ENCODE measurements at regions not wholly inside any gene's neighbourhood (a gene's known extent, or its start where the extent isn't known, plus 50 kb on each side); places are given as distances from the start of the nearest gene placed in this dataset.

GRCh38 chr10:128345353-128345752 is 219.1 kb upstream of the MKI67 start:
- H3K9me3 ChIP-seq (ENCODE audit: control insufficient read depth, low read length) = no peaks in the 10 kb centered on the region
- no peaks in the 10 kb centered on the region for H3K36me3 ChIP-seq (ENCODE audit: control insufficient read depth, insufficient read depth, low read length)

DNA sequence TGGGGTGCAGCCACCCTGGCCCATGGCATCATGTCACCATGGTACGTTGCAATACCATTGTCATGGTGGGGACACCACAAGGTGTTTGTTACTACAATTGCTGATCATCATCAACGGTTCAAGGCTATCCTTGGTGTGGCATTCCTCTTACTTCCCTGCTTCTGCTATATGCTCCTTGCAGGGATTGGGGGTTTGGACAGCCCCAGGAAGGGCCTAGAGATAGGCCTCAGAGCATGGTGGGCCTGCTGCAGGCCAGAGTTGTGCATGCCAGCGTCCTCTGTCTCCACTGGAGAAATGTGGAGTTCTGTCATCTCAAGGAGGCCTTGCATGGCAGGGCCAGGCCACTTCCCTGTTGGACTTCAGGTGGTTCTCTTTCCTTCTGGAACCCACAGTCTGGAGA is 234.6 kb upstream of the MKI67 start:
- H3K27ac ChIP-seq (ENCODE audit: insufficient read depth, low read length, poor library complexity, severe bottlenecking) = no peak overlapping the region
- H3K9me3 ChIP-seq (ENCODE audit: control insufficient read depth, low read length) = no peaks in the 10 kb centered on the region
- no peaks in the 10 kb centered on the region for H3K27me3 ChIP-seq (replicated peaks; ENCODE audit: control insufficient read depth, insufficient read depth, low read length, poor library complexity, severe bottlenecking)
- no peaks in the 10 kb centered on the region for H3K4me1 ChIP-seq (ENCODE audit: control insufficient read depth, insufficient read depth, low read length, poor library complexity, severe bottlenecking)
- H3K4me3 ChIP-seq (ENCODE audit: insufficient read depth, low read depth, low read length, poor library complexity, severe bottlenecking) = no peak overlapping the region
- no peaks in the 10 kb centered on the region for H3K36me3 ChIP-seq (ENCODE audit: control insufficient read depth, insufficient read depth, low read length)
- no peak for DNase-seq

More at GRCh38 chr10:128345353-128345752, 219.1 kb upstream of the MKI67 start:
- H3K27ac ChIP-seq (ENCODE audit: insufficient read depth, low read length, poor library complexity, severe bottlenecking) = no peak overlapping the region
- no peak overlapping the region for H3K4me3 ChIP-seq (ENCODE audit: insufficient read depth, low read depth, low read length, poor library complexity, severe bottlenecking)
- H3K27me3 ChIP-seq (replicated peaks; ENCODE audit: control insufficient read depth, insufficient read depth, low read length, poor library complexity, severe bottlenecking) = no peaks in the 10 kb centered on the region
- no peaks in the 10 kb centered on the region for H3K4me1 ChIP-seq (ENCODE audit: control insufficient read depth, insufficient read depth, low read length, poor library complexity, severe bottlenecking)
- DNase-seq = no peak

DNA sequence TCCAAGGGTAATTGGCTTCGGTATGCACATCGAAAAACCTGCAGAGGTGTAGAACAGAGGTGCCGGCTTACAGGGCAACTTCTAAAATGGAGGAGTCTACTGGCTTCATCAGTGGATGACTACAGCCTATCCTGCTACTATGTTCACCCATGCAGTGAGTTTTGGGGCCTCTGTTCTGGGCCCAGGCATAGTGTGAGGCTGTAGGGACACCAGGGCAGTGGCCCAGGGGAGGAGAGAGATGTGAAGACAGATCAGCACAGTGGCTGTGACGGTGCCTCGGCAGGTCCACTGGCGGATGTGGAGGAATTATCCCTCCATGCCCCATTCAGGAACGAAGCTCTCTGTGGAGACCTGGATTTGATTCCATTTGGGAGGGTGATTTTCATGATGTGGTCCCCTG is 235.3 kb upstream of the MKI67 start:
- Histone ChIP-seq H3K27me3 (replicated peaks; ENCODE audit: control insufficient read depth, insufficient read depth, low read length, poor library complexity, severe bottlenecking) (no peaks in the 10 kb centered on the region), H3K27ac (ENCODE audit: insufficient read depth, low read length, poor library complexity, severe bottlenecking) (no peak overlapping the region), H3K4me1 (ENCODE audit: control insufficient read depth, insufficient read depth, low read length, poor library complexity, severe bottlenecking) (no peaks in the 10 kb centered on the region), H3K4me3 (ENCODE audit: insufficient read depth, low read depth, low read length, poor library complexity, severe bottlenecking) (no peak overlapping the region), H3K36me3 (ENCODE audit: control insufficient read depth, insufficient read depth, low read length) (no peaks in the 10 kb centered on the region), H3K9me3 (ENCODE audit: control insufficient read depth, low read length) (no peaks in the 10 kb centered on the region)
- DNase-seq = no peak

GRCh38 chr10:128362514-128362913 is 236.3 kb upstream of the MKI67 start:
- H3K36me3 ChIP-seq (ENCODE audit: control insufficient read depth, insufficient read depth, low read length) = no peaks in the 10 kb centered on the region
- DNase-seq = no peak
- no peak overlapping the region for H3K4me3 ChIP-seq (ENCODE audit: insufficient read depth, low read depth, low read length, poor library complexity, severe bottlenecking)
- no peaks in the 10 kb centered on the region for H3K4me1 ChIP-seq (ENCODE audit: control insufficient read depth, insufficient read depth, low read length, poor library complexity, severe bottlenecking)
- no peaks in the 10 kb centered on the region for H3K9me3 ChIP-seq (ENCODE audit: control insufficient read depth, low read length)
- no peak overlapping the region for H3K27ac ChIP-seq (ENCODE audit: insufficient read depth, low read length, poor library complexity, severe bottlenecking)
- H3K27me3 ChIP-seq (replicated peaks; ENCODE audit: control insufficient read depth, insufficient read depth, low read length, poor library complexity, severe bottlenecking) = no peaks in the 10 kb centered on the region

- H3K27ac ChIP-seq (ENCODE audit: insufficient read depth, low read length, poor library complexity, severe bottlenecking) = no peak overlapping the region
- H3K36me3 ChIP-seq (ENCODE audit: control insufficient read depth, insufficient read depth, low read length) = no peaks in the 10 kb centered on the region
- no peaks in the 10 kb centered on the region for H3K4me1 ChIP-seq (ENCODE audit: control insufficient read depth, insufficient read depth, low read length, poor library complexity, severe bottlenecking)
- no peaks in the 10 kb centered on the region for H3K27me3 ChIP-seq (replicated peaks; ENCODE audit: control insufficient read depth, insufficient read depth, low read length, poor library complexity, severe bottlenecking)
- H3K4me3 ChIP-seq (ENCODE audit: insufficient read depth, low read depth, low read length, poor library complexity, severe bottlenecking) = no peak overlapping the region
- DNase-seq = no peak
- H3K9me3 ChIP-seq (ENCODE audit: control insufficient read depth, low read length) = no peaks in the 10 kb centered on the region
Measured at GRCh38 chr10:128364631-128365030, 238.4 kb upstream of the MKI67 start.

GRCh38 chr10:128365156-128365725 is 239.0 kb upstream of the MKI67 start:
- no peak for DNase-seq
- Histone ChIP-seq H3K4me1 (ENCODE audit: control insufficient read depth, insufficient read depth, low read length, poor library complexity, severe bottlenecking) (no peaks in the 10 kb centered on the region), H3K27ac (ENCODE audit: insufficient read depth, low read length, poor library complexity, severe bottlenecking) (no peak overlapping the region), H3K27me3 (replicated peaks; ENCODE audit: control insufficient read depth, insufficient read depth, low read length, poor library complexity, severe bottlenecking) (no peaks in the 10 kb centered on the region), H3K36me3 (ENCODE audit: control insufficient read depth, insufficient read depth, low read length) (no peaks in the 10 kb centered on the region), H3K9me3 (ENCODE audit: control insufficient read depth, low read length) (no peaks in the 10 kb centered on the region), H3K4me3 (ENCODE audit: insufficient read depth, low read depth, low read length, poor library complexity, severe bottlenecking) (no peak overlapping the region)

DNA sequence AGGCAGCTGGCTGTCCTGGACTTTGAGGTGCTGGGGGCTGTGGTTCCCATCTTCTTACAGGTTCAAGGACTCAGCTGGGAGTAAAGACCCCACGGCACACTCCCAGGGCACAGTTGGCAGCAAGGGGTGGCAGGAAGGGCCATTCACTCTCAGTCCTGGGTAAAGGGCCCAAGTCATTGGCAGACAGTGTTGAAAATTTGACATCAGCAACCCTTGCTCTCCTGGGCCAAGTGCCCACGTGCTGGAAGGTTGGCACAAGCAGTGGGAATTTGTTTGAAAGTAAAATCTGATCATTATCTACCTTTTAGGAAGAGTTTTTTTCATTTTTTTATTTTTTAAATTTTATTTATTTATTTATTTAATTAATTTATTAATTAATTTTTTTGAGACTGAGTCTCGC is 241.6 kb upstream of the MKI67 start:
- H3K27me3 ChIP-seq (replicated peaks; ENCODE audit: control insufficient read depth, insufficient read depth, low read length, poor library complexity, severe bottlenecking) = no peaks in the 10 kb centered on the region
- no peaks in the 10 kb centered on the region for H3K9me3 ChIP-seq (ENCODE audit: control insufficient read depth, low read length)
- H3K27ac ChIP-seq (ENCODE audit: insufficient read depth, low read length, poor library complexity, severe bottlenecking) = no peak overlapping the region
- no peak overlapping the region for H3K4me3 ChIP-seq (ENCODE audit: insufficient read depth, low read depth, low read length, poor library complexity, severe bottlenecking)
- no peaks in the 10 kb centered on the region for H3K36me3 ChIP-seq (ENCODE audit: control insufficient read depth, insufficient read depth, low read length)
- H3K4me1 ChIP-seq (ENCODE audit: control insufficient read depth, insufficient read depth, low read length, poor library complexity, severe bottlenecking) = no peaks in the 10 kb centered on the region
- DNase-seq = no peak

DNA sequence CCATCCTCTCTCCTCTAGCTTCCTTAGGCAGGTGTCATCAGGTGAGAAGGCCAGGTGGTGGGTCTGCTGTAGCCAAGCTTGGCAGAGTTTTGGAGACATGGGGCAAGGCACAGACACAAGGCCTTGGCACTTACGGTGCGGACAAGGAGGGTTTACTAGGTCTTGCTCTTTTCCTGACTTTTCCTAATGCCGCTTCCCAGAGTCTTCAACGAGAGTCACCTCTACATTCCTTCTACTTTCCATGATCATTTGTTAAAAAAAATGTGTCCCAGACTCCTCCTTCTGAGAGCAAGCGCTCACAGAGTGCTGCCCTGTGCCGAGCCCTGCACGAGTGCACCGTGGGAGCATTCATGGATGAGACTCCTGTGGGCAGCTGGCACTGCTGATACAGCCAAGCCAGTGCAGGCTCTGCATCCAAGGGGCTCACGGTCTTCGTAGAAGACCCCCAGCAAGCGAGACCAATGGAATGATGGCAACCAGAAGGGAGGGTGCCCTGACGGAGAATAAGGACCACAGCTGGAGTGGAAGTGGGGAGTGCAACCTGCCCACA is 243.0 kb upstream of the MKI67 start:
- H3K9me3 ChIP-seq (ENCODE audit: control insufficient read depth, low read length) = no peaks in the 10 kb centered on the region
- no peak for DNase-seq
- H3K27ac ChIP-seq (ENCODE audit: insufficient read depth, low read length, poor library complexity, severe bottlenecking) = no peak overlapping the region
- no peaks in the 10 kb centered on the region for H3K36me3 ChIP-seq (ENCODE audit: control insufficient read depth, insufficient read depth, low read length)
- no peak overlapping the region for H3K4me3 ChIP-seq (ENCODE audit: insufficient read depth, low read depth, low read length, poor library complexity, severe bottlenecking)
- no peaks in the 10 kb centered on the region for H3K4me1 ChIP-seq (ENCODE audit: control insufficient read depth, insufficient read depth, low read length, poor library complexity, severe bottlenecking)
- H3K27me3 ChIP-seq (replicated peaks; ENCODE audit: control insufficient read depth, insufficient read depth, low read length, poor library complexity, severe bottlenecking) = no peaks in the 10 kb centered on the region

GRCh38 chr10:128373071-128373749 is 247.0 kb upstream of the MKI67 start:
- no peaks in the 10 kb centered on the region for H3K9me3 ChIP-seq (ENCODE audit: control insufficient read depth, low read length)
- DNase-seq = no peak
- H3K4me1 ChIP-seq (ENCODE audit: control insufficient read depth, insufficient read depth, low read length, poor library complexity, severe bottlenecking) = no peaks in the 10 kb centered on the region
- no peaks in the 10 kb centered on the region for H3K27me3 ChIP-seq (replicated peaks; ENCODE audit: control insufficient read depth, insufficient read depth, low read length, poor library complexity, severe bottlenecking)
- no peak overlapping the region for H3K4me3 ChIP-seq (ENCODE audit: insufficient read depth, low read depth, low read length, poor library complexity, severe bottlenecking)
- no peak overlapping the region for H3K27ac ChIP-seq (ENCODE audit: insufficient read depth, low read length, poor library complexity, severe bottlenecking)
- H3K36me3 ChIP-seq (ENCODE audit: control insufficient read depth, insufficient read depth, low read length) = no peaks in the 10 kb centered on the region

DNA sequence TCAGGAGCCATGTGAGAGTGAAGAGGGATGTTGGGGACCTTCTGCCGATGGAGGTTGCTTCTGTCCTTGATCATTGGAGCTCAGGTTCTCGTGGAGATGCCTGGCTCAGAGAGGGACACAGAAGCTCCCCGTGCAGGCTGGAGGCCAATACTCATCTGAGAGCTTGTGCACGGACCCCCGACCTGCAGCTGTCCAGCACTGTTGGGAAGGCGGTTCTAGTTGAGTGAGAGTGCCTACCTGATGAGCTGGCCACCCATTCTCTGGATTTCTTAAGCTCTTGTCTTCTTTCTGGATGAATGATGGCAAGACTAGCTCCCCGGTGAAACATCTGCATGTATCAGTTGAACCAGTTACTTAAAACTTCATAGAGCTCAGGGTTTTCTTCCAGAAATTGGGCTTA is 247.6 kb upstream of the MKI67 start:
- no peaks in the 10 kb centered on the region for H3K4me1 ChIP-seq (ENCODE audit: control insufficient read depth, insufficient read depth, low read length, poor library complexity, severe bottlenecking)
- no peaks in the 10 kb centered on the region for H3K27me3 ChIP-seq (replicated peaks; ENCODE audit: control insufficient read depth, insufficient read depth, low read length, poor library complexity, severe bottlenecking)
- no peaks in the 10 kb centered on the region for H3K36me3 ChIP-seq (ENCODE audit: control insufficient read depth, insufficient read depth, low read length)
- no peak overlapping the region for H3K4me3 ChIP-seq (ENCODE audit: insufficient read depth, low read depth, low read length, poor library complexity, severe bottlenecking)
- H3K9me3 ChIP-seq (ENCODE audit: control insufficient read depth, low read length) = no peaks in the 10 kb centered on the region
- DNase-seq = no peak
- no peak overlapping the region for H3K27ac ChIP-seq (ENCODE audit: insufficient read depth, low read length, poor library complexity, severe bottlenecking)
